ENCODE measurements at regions not wholly inside any gene's neighbourhood (a gene's known extent, or its start where the extent isn't known, plus 50 kb on each side); places are given as distances from the start of the nearest gene placed in this dataset.

GRCh38 chr3:140768941-140769340 is 91.1 kb downstream of the TRIM42 start:
- no peak for TF ChIP-seq EP300 (IDR thresholded peaks at IDR 0.05; ENCODE audit: borderline replicate concordance)
- TF ChIP-seq CEBPB (IDR thresholded peaks at IDR 0.05): no peak
- no peak for TF ChIP-seq EGR1 (IDR thresholded peaks at IDR 0.05)
- TF ChIP-seq, protein P1, sequence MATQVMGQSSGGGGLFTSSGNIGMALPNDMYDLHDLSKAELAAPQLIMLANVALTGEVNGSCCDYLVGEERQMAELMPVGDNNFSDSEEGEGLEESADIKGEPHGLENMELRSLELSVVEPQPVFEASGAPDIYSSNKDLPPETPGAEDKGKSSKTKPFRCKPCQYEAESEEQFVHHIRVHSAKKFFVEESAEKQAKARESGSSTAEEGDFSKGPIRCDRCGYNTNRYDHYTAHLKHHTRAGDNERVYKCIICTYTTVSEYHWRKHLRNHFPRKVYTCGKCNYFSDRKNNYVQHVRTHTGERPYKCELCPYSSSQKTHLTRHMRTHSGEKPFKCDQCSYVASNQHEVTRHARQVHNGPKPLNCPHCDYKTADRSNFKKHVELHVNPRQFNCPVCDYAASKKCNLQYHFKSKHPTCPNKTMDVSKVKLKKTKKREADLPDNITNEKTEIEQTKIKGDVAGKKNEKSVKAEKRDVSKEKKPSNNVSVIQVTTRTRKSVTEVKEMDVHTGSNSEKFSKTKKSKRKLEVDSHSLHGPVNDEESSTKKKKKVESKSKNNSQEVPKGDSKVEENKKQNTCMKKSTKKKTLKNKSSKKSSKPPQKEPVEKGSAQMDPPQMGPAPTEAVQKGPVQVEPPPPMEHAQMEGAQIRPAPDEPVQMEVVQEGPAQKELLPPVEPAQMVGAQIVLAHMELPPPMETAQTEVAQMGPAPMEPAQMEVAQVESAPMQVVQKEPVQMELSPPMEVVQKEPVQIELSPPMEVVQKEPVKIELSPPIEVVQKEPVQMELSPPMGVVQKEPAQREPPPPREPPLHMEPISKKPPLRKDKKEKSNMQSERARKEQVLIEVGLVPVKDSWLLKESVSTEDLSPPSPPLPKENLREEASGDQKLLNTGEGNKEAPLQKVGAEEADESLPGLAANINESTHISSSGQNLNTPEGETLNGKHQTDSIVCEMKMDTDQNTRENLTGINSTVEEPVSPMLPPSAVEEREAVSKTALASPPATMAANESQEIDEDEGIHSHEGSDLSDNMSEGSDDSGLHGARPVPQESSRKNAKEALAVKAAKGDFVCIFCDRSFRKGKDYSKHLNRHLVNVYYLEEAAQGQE (IDR thresholded peaks at IDR 0.05; ENCODE audit: low read depth): no peak

Measured in Ishikawa (cell line).